ENCODE measurements at regions not wholly inside any gene's neighbourhood (a gene's known extent, or its start where the extent isn't known, plus 50 kb on each side); places are given as distances from the start of the nearest gene placed in this dataset.

DNA sequence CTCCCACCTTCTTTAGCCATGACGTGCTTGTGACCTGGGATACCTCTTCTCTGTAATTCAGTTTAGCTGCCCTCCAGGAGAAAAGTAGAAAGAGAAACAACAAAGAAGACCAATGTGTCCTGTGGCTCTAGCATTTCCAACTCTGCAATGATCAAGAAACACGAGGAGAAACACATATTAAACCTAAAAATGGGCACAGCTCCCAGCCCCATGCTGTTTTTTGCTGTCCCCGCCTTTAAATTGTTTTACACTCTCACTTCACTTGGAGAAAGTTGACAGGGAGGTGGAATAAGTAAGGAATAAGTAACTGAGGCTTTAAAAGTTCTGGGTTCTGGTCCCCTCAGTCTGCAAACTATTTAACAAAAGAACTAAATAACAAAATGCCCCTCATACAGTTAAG lies 390.6 kb downstream of the TNS1 start:
- no peak for TF ChIP-seq CTCF (IDR thresholded peaks at IDR 0.05)
- no peak for TF ChIP-seq POLR2A (IDR thresholded peaks at IDR 0.05)

Measured in testis (tissue), 2 donors.